ENCODE measurements at regions not wholly inside any gene's neighbourhood (a gene's known extent, or its start where the extent isn't known, plus 50 kb on each side); places are given as distances from the start of the nearest gene placed in this dataset.
"Not testable (repeated sequence)": the region's sequence is repeated elsewhere in the genome, so short reads cannot be mapped to it uniquely, and the experiment has no call there.

DNA sequence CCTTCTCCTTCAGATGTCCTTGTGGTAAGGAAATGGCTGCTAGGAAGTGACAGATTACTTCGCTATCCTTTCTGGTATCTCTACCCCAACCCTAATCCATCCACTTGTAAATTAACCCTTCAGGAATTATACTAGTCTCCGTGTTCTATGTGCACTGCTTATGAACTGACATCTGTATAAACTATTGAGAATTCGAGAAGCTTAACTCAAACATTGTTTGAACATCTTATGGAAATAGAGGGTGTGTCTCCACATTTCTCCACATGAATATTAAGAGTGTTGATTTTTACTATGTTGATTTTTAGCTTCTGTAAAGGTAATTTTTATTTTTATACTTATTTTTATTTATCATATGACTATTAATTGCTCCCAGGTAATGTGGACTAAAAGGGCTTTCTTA, 457.6 kb upstream of the ZNF337 start:
- no peak for DNase-seq (ENCODE audit: low read depth)
- H3K4me3 ChIP-seq (ENCODE audit: low read length): no peak overlapping the region
- TF ChIP-seq, protein P1, sequence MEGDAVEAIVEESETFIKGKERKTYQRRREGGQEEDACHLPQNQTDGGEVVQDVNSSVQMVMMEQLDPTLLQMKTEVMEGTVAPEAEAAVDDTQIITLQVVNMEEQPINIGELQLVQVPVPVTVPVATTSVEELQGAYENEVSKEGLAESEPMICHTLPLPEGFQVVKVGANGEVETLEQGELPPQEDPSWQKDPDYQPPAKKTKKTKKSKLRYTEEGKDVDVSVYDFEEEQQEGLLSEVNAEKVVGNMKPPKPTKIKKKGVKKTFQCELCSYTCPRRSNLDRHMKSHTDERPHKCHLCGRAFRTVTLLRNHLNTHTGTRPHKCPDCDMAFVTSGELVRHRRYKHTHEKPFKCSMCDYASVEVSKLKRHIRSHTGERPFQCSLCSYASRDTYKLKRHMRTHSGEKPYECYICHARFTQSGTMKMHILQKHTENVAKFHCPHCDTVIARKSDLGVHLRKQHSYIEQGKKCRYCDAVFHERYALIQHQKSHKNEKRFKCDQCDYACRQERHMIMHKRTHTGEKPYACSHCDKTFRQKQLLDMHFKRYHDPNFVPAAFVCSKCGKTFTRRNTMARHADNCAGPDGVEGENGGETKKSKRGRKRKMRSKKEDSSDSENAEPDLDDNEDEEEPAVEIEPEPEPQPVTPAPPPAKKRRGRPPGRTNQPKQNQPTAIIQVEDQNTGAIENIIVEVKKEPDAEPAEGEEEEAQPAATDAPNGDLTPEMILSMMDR (conservative IDR thresholded peaks at IDR 0.05; ENCODE audit: low read length): no peak

DNA sequence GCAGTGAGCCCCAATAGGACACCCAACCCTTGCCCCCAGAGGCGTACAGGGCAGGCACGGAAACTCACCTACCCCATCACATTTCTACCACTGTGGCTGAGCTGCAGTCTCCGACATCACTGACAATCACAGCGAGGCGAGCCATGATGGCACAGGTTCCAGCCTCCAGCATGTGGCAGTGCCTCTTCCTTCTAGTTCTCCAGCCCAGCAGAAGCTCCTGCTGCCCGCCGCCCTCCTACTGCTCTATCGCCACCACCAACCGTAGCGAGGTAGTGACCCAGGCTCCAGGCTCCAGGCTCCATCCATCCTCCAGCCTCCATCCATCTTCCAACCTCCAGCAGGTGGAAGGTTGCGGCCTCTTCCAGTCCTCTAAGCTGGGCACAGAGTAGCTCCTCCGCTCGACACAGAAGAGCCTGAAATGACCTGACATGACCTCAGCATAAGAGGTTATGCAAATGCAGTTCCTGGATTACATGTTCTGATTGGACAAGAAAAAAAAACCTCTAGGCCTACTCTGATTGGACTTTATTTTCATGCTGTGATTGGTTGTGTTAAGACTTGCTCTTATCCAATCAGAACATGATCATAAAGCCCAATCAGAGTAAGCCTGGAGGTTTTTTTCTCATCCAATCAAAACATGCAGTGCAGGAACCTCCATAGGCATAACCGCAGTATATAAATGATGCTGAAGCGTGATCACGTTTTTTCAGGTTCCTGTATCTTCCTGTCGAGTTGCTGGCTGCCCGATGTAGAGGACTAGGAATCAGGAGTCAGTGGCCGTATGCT, 438.9 kb upstream of the ZNF337 start:
- no peak overlapping the region for H3K4me3 ChIP-seq (ENCODE audit: low read length)
- no peak for DNase-seq (ENCODE audit: low read depth)
- TF ChIP-seq, protein P1 (conservative IDR thresholded peaks at IDR 0.05; ENCODE audit: low read length): no peak

DNA sequence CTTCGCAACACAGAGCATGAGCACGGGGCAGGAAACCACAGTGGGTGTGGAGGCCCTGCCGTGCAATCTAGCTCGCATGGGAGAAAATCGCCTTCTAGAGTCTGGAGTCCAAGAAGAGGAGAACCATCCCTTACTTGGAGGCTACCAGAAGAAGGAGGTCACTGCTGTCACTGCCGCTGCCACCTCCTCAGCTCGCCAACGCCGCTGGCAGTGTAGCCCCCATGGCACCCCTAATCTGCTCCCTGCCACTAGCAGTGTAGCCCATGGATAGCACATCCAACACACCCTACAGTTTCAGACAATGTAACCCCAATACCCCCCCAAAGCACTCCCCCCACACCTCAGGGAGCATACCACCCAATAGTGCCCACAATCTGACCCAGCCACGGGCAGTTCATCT, 438.0 kb upstream of the ZNF337 start:
- TF ChIP-seq, protein P1 (conservative IDR thresholded peaks at IDR 0.05; ENCODE audit: low read length): no peak
- no peak for DNase-seq (ENCODE audit: low read depth)
- no peak overlapping the region for H3K4me3 ChIP-seq (ENCODE audit: low read length)

DNA sequence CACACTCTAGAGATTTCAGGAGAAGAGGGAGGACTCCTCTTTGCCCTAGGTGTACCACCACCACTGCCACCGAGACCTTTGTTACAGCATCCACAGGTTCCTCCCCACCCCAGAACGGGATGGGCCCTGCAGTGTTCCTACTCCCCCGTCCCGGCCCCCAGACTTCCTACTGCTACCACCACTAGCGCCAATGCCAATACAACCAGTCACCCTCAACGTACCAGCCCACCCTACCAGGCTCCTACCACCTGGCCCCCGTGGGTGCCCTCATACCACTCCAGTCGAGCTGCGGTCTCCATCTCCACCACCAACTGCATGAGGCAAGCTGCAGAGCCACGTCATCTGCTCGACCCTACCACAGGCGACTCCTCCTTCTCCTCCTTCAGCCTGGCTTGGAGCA, 437.1 kb upstream of the ZNF337 start:
- not testable (repeated sequence) for H3K4me3 ChIP-seq (ENCODE audit: low read length); DNase-seq (ENCODE audit: low read depth)

DNA sequence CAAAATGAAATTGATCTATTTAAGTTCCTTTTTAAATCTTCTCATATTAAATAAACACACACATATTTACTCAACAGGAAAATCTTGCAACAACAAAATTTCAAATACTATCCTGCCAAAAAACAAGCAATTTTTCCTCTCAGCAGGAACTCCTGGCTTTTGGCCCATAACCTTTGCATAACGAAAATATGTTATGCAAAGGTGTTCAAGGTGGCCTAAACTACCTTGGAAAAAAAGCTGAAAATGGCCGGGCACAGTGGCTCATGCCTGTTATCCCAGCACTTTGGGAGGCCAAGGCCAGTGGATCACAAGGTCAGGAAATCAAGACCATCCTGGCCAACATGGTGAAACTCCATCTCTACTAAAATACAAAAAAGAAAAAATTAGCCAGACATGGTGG, 424.3 kb upstream of the ZNF337 start:
- H3K4me3 ChIP-seq (ENCODE audit: low read length); DNase-seq (ENCODE audit: low read depth): not testable (repeated sequence)

DNA sequence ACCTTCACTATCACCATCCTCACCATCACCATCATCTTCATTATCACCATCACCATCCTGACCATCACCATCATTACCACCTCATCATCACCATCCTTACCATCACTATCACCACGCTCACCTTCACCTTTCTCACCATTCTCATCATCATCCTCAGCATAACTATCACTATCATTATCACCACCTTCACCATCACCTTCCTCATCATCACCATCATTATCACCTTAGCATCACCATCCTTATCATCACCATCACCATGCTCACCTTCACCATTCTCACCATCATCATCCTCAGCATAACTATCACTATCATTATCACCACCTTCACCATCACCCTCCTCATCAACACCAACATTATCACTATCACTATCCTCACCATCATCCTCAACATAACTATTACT, 397.8 kb upstream of the ZNF337 start:
- DNase-seq (ENCODE audit: low read depth); H3K4me3 ChIP-seq (ENCODE audit: low read length): not testable (repeated sequence)

DNA sequence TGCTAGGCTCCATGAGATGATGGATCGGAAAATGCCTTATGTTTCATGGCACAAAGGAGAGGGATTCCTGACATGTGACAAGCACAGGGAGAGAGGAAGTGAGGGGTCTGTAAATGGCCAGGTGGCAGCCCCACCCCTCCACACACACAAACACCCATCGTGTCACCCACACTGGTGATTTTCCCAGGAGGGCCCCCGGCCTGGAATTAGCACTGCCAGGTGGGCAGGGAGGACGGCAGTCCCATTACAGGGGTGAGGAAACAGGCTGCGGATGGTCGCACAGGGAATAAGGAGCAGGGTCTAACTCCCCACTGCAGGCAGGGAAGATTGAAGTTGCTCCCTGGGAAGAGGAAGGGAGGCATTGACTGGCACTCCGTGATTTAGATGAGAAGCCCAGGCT, 395.3 kb upstream of the ZNF337 start:
- H3K4me3 ChIP-seq (ENCODE audit: low read length); DNase-seq (ENCODE audit: low read depth): not testable (repeated sequence)

DNA sequence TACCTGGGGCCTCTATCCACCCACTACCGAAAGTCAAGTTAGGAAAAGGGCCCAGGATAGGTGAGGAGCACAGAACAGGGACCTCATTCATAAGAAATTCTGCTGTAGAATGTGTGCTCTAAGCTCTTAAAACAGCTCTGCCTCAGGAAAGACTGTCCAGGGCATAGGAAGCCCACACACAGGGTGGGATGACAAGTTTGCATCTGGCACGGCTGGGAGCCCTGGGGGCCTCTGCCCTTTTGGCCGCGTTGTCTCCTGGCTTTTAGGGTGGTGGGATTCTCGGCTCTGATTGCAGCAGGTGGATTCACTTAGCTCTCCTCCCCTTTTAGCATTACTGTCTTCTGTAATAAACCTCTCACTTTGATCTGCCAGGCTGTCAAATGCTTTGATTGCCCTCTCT, 389.5 kb upstream of the ZNF337 start:
- not testable (repeated sequence) for DNase-seq (ENCODE audit: low read depth); H3K4me3 ChIP-seq (ENCODE audit: low read length)

DNA sequence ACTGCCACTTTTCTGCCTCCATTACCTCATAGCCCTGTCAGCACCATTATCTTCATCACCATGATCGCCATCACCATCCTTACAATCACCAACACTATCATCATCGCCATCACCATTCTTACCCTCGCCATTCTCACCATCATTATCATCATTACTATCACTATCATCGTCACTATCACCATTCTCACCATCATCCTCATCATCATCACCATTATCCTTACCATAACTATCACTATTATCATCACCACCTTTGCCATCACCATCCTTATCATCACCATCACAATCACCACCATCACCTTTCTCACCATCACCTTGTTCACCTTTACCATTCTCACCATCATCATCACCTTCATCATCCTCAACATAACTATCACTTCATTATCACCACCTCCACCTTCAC, 377.3 kb upstream of the ZNF337 start:
- H3K4me3 ChIP-seq (ENCODE audit: low read length); DNase-seq (ENCODE audit: low read depth): not testable (repeated sequence)

DNA sequence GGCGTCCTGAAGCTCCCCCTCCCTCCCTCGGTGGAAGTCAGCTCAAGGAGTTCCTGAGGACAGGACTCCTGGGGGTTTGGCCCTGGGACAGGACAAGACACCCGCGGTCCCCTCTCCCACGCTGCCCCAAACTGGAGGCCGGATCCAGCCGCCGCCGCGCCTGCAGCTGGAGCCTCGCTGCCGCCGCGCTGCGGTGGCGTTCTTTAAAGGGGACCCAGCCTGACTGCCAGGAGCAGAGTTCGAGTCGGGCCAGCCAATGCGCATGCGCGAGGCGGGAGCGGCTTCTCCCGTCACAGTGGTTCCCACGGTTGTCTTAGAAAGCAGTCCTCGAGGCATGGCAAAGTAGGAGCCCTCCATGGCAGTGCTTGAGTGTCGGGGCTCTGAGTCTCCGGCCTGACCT, 362.7 kb upstream of the ZNF337 start:
- DNase-seq (ENCODE audit: low read depth); H3K4me3 ChIP-seq (ENCODE audit: low read length): not testable (repeated sequence)

DNA sequence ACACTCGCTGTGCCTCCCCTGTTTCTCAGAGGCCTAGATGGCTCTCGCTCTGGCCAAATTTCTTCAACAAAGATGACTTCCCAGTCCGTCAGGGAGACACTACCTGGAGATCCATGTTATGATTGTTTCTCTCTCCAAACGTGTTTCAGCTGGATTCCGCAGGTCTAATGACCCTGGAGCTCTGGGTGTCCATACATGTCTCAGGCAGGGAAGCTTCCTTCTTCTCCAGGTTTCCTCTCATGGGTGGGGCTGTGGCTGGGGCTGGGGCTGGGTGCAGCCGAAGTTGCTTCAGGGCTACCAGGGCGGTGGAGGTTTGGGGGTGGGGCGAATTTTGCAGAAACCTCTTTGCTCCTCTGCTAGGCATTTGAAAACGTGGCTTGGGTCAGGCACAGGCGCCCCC, 361.8 kb upstream of the ZNF337 start:
- H3K4me3 ChIP-seq (ENCODE audit: low read length); DNase-seq (ENCODE audit: low read depth): not testable (repeated sequence)

DNA sequence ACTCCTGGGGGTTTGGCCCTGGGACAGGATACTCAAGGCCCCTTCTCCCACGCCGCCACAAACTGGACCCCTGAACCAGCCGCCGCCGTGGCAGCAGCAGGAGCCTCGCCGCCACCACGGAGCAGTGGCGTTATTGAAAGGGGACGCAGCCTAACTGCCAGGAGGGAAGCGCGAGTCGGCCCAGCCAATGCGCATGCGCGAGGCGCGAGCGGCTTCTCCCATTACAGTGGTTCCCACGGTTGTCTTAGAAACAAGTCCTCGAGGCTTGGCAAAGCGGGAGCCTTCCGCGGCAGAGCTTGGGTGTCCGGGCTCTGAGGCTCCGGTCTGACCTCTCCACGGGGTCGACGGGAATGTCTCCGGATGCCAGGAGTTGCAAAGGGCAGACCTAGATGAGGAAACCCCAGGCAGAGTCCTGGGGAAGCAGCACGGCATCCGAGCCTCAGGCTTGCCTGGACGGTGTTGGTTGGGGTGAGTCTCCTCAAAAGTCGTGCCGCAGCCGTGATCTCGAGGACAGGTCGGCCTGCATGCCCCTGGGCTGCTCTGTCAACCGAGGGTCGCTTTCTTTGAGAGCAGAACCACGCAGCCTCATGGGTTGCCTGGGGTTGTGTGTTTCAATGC, 360.6 kb upstream of the ZNF337 start:
- H3K4me3 ChIP-seq (ENCODE audit: low read length); DNase-seq (ENCODE audit: low read depth): not testable (repeated sequence)

DNA sequence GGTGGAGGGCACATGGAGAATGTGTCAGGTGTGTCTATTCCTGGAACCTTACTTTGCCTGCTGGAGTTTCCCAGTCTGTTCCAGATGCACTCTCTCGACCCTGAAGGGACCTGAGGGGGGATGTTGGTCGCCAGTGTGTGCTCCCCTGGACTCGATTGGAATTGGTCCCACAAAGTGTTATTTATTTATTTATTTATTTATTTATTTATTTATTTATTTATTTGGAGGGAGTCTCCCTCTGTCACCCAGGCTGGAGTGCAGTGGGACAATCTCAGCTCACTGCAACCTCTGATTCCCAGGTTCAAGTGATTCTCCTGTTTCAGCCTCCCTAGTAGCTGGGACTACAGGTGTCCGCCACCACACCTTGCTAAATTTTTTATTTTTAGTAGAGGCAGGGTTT, 329.1 kb upstream of the ZNF337 start:
- H3K4me3 ChIP-seq (ENCODE audit: low read length); DNase-seq (ENCODE audit: low read depth): not testable (repeated sequence)

DNA sequence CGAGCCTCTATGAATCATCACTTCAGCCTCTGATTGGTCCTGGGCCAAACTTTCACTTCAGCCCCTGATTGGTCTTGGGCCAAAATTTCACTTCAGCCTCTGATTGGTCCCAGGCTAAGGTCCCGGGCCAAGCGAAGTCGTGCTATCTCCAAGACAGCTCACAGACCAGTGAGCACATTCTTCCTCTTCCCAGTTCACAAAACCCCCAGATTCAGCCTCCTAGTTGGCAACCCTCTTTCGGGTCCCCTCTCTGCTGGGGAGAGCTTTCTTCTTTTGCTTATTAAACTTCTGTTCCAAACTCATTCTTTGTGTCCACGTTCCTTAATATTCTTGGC, 314.3 kb upstream of the ZNF337 start:
- not testable (repeated sequence) for DNase-seq (ENCODE audit: low read depth); H3K4me3 ChIP-seq (ENCODE audit: low read length)

DNA sequence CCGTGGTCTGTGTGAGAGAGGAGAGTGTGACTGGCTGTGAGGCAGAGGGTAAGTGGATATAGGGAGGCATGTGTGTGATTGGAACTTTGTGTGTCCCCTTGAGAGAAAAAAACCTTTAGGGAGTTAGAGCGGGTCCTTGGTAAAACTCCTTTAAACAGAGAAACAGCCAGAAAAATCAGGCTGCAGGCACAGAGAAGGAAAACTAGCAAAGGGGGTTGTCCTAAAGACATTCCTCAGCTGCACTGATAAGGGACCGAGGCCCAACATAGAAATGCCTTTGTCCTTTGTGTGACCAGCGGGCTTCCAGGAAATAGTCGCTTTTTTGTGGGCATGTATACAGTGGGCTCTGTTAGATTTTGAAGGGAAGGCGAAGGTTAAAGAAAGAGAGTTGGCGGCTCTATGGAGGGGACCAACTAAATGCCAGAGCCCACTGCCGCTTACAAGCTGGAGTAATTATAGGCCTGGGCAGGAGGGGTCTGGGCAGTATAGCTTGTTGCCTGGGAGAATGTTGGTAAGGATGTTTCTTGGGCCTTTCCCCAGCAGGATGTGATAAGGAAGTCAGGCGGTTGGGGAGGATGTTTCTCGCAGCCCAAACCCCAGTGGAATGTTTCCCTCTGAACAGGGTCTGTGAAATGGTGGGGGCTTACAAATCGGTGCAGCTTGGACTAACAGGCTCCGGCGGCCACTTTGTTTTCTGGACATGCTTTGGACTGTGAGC, 313.7 kb upstream of the ZNF337 start:
- peak; percentile 10 for DNase-seq (ENCODE audit: low read depth)
- peak overlapping the region; percentile 64 for H3K4me3 ChIP-seq (ENCODE audit: low read length)
